ENCODE measurements at regions not wholly inside any gene's neighbourhood (a gene's known extent, or its start where the extent isn't known, plus 50 kb on each side); places are given as distances from the start of the nearest gene placed in this dataset.

- in situ Hi-C loops (cut with HindIII; ENCODE audit: low sequenced_read_pairs): no loop called here
- H3K4me3 ChIP-seq (ENCODE audit: low read depth, low read length): no peak overlapping the region
- TF ChIP-seq CTCF (IDR thresholded peaks at IDR 0.05; ENCODE audit: low read depth, low read length, missing control alignments): no peak
- no peak for DNase-seq (ENCODE audit: low read depth)
Measured at GRCh38 chr6:139853302-139853992, 479.0 kb upstream of the CITED2 start.

GRCh38 chr6:139852488-139853140 lies 478.2 kb upstream of the CITED2 start:
- no peak for DNase-seq (ENCODE audit: low read depth)
- TF ChIP-seq CTCF (IDR thresholded peaks at IDR 0.05; ENCODE audit: low read depth, low read length, missing control alignments): no peak
- in situ Hi-C loops (cut with HindIII; ENCODE audit: low sequenced_read_pairs): no loop called here
- H3K4me3 ChIP-seq (ENCODE audit: low read depth, low read length): no peak overlapping the region

- in situ Hi-C loops (cut with HindIII; ENCODE audit: low sequenced_read_pairs): no loop called here
- no peak for DNase-seq (ENCODE audit: low read depth)
- no peak overlapping the region for H3K4me3 ChIP-seq (ENCODE audit: low read depth, low read length)
- TF ChIP-seq CTCF (IDR thresholded peaks at IDR 0.05; ENCODE audit: low read depth, low read length, missing control alignments): no peak
Measured at GRCh38 chr6:139852067-139852466, 477.6 kb upstream of the CITED2 start.

- in situ Hi-C loops (cut with HindIII; ENCODE audit: low sequenced_read_pairs): no loop called here
- TF ChIP-seq CTCF (IDR thresholded peaks at IDR 0.05; ENCODE audit: low read depth, low read length, missing control alignments): no peak
- no peak for DNase-seq (ENCODE audit: low read depth)
- H3K4me3 ChIP-seq (ENCODE audit: low read depth, low read length): no peak overlapping the region
Measured at GRCh38 chr6:139851206-139851605, 476.8 kb upstream of the CITED2 start.

GRCh38 chr6:139850512-139850911 lies 476.1 kb upstream of the CITED2 start:
- DNase-seq (ENCODE audit: low read depth): no peak
- TF ChIP-seq CTCF (IDR thresholded peaks at IDR 0.05; ENCODE audit: low read depth, low read length, missing control alignments): no peak
- in situ Hi-C loops (cut with HindIII; ENCODE audit: low sequenced_read_pairs): no loop called here
- no peak overlapping the region for H3K4me3 ChIP-seq (ENCODE audit: low read depth, low read length)

GRCh38 chr6:139847457-139847813 lies 473.0 kb upstream of the CITED2 start:
- in situ Hi-C loops (cut with HindIII; ENCODE audit: low sequenced_read_pairs): no loop called here
- no peak for TF ChIP-seq CTCF (IDR thresholded peaks at IDR 0.05; ENCODE audit: low read depth, low read length, missing control alignments)
- DNase-seq (ENCODE audit: low read depth): no peak
- H3K4me3 ChIP-seq (ENCODE audit: low read depth, low read length): no peak overlapping the region
